Mesendoderm (in vitro differentiated cells): ENCODE measurements at regions not wholly inside any gene's neighbourhood (a gene's known extent, or its start where the extent isn't known, plus 50 kb on each side); places are given as distances from the start of the nearest gene placed in this dataset.
A peak's percentile ranks its signal among the peaks of the same experiment; 100 is the strongest.
"Not testable (repeated sequence)": the region's sequence is repeated elsewhere in the genome, so short reads cannot be mapped to it uniquely, and the experiment has no call there.

ENCODE experiments used
- DNase-seq: peaks from one replicate; pipeline ENCODE4 v3.0.0; 2013
- H2AK5ac ChIP-seq: 2 replicates; pipeline ENCODE4 v1.6.1; 2013; ENCODE audit warnings: low read length, inconsistent platforms
- H2BK120ac ChIP-seq: 2 replicates; pipeline ENCODE4 v1.6.1; 2013; ENCODE audit warnings: low read depth, mild to moderate bottlenecking, low read length, moderate library complexity, mixed read lengths
- H2BK15ac ChIP-seq: replicated peaks from 2 replicates; pipeline ENCODE4 v1.6.1; 2013; ENCODE audit warnings: low read depth, mild to moderate bottlenecking, moderate library complexity
- H2BK5ac ChIP-seq: 2 replicates; pipeline ENCODE4 v1.6.1; 2013; ENCODE audit warnings: low read length, inconsistent platforms
- H3K18ac ChIP-seq: 2 replicates; pipeline ENCODE4 v1.6.1; 2013; ENCODE audit warnings: mild to moderate bottlenecking, low read length, mixed read lengths
- H3K23ac ChIP-seq: one replicate; pipeline ENCODE4 v1.6.1; 2013; ENCODE audit warnings: low read length
- H3K27ac ChIP-seq: 2 replicates; pipeline ENCODE4 v1.5.1; 2013; ENCODE audit warnings: low read depth, mild to moderate bottlenecking, inconsistent platforms, low read length, moderate library complexity
- H3K27me3 ChIP-seq: 2 replicates; pipeline ENCODE4 v1.6.1; 2013; ENCODE audit warnings: low read length, control low read depth, mild to moderate bottlenecking, inconsistent platforms; ENCODE audit not compliant: insufficient read depth, poor library complexity
- H3K36me3 ChIP-seq: 2 replicates; pipeline ENCODE4 v1.6.1; 2013; ENCODE audit warnings: low read length, inconsistent platforms; ENCODE audit not compliant: control insufficient read depth, insufficient read depth
- H3K4ac ChIP-seq: one replicate; pipeline ENCODE4 v1.6.1; 2013; ENCODE audit warnings: low read depth, mild to moderate bottlenecking, low read length, moderate library complexity
- H3K4me1 ChIP-seq: 2 replicates; pipeline ENCODE4 v1.6.1; 2013; ENCODE audit warnings: low read depth, low read length, inconsistent platforms; ENCODE audit not compliant: control insufficient read depth
- H3K4me2 ChIP-seq: 2 replicates; pipeline ENCODE4 v1.6.1; 2013; ENCODE audit warnings: low read length
- H3K4me3 ChIP-seq: 2 replicates; pipeline ENCODE4 v1.5.1; 2013; ENCODE audit warnings: mild to moderate bottlenecking, low read length
- H3K56ac ChIP-seq: one replicate; pipeline ENCODE4 v1.6.1; 2013; ENCODE audit warnings: low read length
- H3K79me1 ChIP-seq: 2 replicates; pipeline ENCODE4 v1.6.1; 2013; ENCODE audit warnings: low read length, inconsistent platforms
- H3K79me2 ChIP-seq: 2 replicates; pipeline ENCODE4 v1.6.1; 2013; ENCODE audit warnings: mild to moderate bottlenecking, low read length; ENCODE audit not compliant: control insufficient read depth, insufficient read depth
- H3K9ac ChIP-seq: 2 replicates; pipeline ENCODE4 v1.6.1; 2013; ENCODE audit warnings: low read length, inconsistent platforms
- H4K5ac ChIP-seq: one replicate; pipeline ENCODE4 v1.6.1; 2013; ENCODE audit warnings: low read length
- H4K8ac ChIP-seq: one replicate; pipeline ENCODE4 v1.6.1; 2013; ENCODE audit warnings: low read depth, mild to moderate bottlenecking, control low read depth, low read length, moderate library complexity
- WGBS: extraction: QIAGEN DNeasy Blood & Tissue Kit; methylation state at CpG from one replicate; pipeline ENCODE4 v1.1.7; 2013; ENCODE audit warnings: low lambda C conversion rate, missing lambda C conversion rate; ENCODE audit not compliant: insufficient coverage; ENCODE audit errors: extremely low coverage; 5-methylcytosine and 5-hydroxymethylcytosine counted together

DNA sequence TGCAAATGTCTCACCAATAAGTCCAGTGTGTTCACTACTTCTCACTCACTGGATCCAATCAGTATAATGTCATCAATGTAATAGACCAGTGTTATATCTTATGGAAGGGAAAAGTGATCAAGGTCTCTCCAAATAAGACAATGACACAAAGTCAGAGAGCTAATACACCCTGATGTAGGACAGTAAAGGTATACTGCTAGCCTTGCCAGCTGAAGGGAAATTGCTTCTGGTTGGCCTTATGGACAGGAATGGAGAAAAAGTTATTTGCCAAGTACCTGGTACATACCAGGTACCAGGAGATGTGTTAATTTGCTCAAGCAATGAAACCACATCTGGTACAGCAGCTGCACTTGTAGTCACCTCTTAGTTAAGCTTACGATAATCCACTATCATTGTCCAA, 141.0 kb downstream of the LTN1 start:
- Histone ChIP-seq H3K79me1 (no peaks in the 10 kb centered on the region), H3K4me1 (no peaks in the 10 kb centered on the region), H2BK120ac (no peak overlapping the region), H3K4ac (no peak overlapping the region), H3K27me3 (no peaks in the 10 kb centered on the region), H3K9ac (no peak overlapping the region), H4K5ac (no peak overlapping the region), H2AK5ac (no peak overlapping the region), H3K27ac (no peak overlapping the region), H3K56ac (no peak overlapping the region), H3K4me3 (no peak overlapping the region), H2BK5ac (no peak overlapping the region), H3K79me2 (no peaks in the 10 kb centered on the region), H2BK15ac (no peak overlapping the region), H3K23ac (no peak overlapping the region), H3K4me2 (no peak overlapping the region), H3K36me3 (no peaks in the 10 kb centered on the region), H3K18ac (no peak overlapping the region), H4K8ac (no peak overlapping the region)
- WGBS: no CpG with 5 or more reads among the region's 1 CpG
- no peak for DNase-seq

DNA sequence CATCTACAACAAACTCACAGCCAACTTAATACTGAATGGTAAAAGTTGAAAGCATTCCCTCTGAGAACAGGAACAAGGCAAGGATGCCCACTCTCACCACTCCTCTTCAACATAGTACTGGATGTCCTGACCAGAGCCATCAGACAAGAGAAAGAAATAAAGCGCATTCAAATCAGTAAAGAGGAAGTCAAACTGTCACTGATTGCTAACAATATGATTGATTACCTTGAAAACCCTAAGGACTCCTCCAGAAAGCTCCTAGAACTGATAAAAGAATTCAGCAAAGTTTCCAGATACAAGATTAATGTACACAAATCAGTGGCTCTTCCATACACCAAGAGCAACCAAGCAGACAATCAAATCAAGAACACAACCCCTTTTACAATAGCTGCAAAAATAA, 153.4 kb downstream of the LTN1 start:
- not testable (repeated sequence) for H3K56ac ChIP-seq, H3K4ac ChIP-seq, H3K79me1 ChIP-seq, H2AK5ac ChIP-seq, H3K36me3 ChIP-seq, H3K4me2 ChIP-seq, H3K4me1 ChIP-seq, H4K5ac ChIP-seq, DNase-seq, H4K8ac ChIP-seq, H3K9ac ChIP-seq, H3K27ac ChIP-seq, H2BK15ac ChIP-seq, H2BK5ac ChIP-seq, H2BK120ac ChIP-seq, H3K18ac ChIP-seq, H3K79me2 ChIP-seq, H3K4me3 ChIP-seq, H3K23ac ChIP-seq, H3K27me3 ChIP-seq
- WGBS: no CpG with 5 or more reads among the region's 1 CpG

DNA sequence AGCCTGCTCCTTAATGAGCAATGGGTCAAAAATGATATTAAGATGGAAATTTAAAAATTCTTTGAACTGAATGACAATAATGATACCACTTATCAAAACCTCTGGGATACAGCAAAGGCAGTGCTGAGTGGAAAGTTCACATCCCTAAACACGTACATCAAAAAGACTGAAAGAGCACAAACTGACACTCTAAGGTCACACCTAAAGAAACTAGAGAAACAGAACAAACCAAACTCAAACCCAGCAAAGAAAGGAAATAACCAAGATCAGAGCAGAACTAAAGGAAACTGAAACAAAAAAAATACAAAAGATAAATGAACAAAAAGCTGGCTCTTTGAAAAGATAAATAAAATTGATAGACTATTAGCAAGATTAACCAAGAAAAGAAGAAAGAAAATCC, 155.3 kb downstream of the LTN1 start:
- not testable (repeated sequence) for H3K27me3 ChIP-seq, H3K9ac ChIP-seq, H3K4me3 ChIP-seq, H3K18ac ChIP-seq, H4K5ac ChIP-seq, H2AK5ac ChIP-seq, H3K23ac ChIP-seq, H3K79me2 ChIP-seq, H2BK15ac ChIP-seq, H3K4me1 ChIP-seq, H3K56ac ChIP-seq, DNase-seq, H3K4me2 ChIP-seq, H3K79me1 ChIP-seq, H3K4ac ChIP-seq, H2BK5ac ChIP-seq, H3K36me3 ChIP-seq, H2BK120ac ChIP-seq, H3K27ac ChIP-seq, H4K8ac ChIP-seq
- WGBS: no CpG with 5 or more reads among the region's 1 CpG

DNA sequence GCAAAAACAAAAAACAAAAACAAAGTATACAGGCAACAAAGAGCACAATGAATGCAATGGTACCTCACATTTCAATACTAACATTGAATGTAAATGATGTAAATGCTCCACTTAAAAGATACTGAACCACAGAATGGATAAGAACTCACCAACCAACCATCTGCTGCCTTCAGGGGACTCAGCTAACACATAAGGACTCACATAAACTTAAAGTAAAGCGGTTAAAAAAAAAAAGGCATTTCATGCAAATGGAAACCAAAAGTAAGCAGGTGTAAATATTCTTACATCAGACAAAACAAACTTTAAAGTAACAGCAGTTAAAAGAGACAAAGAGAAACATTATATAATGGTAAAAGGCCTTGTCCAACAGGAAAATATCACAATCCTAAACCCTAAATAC, 156.1 kb downstream of the LTN1 start:
- not testable (repeated sequence) for H3K4me1 ChIP-seq, H2BK15ac ChIP-seq, H3K27ac ChIP-seq, H2BK5ac ChIP-seq, H2BK120ac ChIP-seq, H3K27me3 ChIP-seq, H3K4me2 ChIP-seq, H3K79me1 ChIP-seq, H3K23ac ChIP-seq, H3K79me2 ChIP-seq, DNase-seq, H3K36me3 ChIP-seq, H2AK5ac ChIP-seq, H3K4ac ChIP-seq, H4K5ac ChIP-seq, H4K8ac ChIP-seq, H3K18ac ChIP-seq, H3K56ac ChIP-seq, H3K4me3 ChIP-seq, H3K9ac ChIP-seq
- no CpG with 5 or more reads among the region's 1 CpG for WGBS

DNA sequence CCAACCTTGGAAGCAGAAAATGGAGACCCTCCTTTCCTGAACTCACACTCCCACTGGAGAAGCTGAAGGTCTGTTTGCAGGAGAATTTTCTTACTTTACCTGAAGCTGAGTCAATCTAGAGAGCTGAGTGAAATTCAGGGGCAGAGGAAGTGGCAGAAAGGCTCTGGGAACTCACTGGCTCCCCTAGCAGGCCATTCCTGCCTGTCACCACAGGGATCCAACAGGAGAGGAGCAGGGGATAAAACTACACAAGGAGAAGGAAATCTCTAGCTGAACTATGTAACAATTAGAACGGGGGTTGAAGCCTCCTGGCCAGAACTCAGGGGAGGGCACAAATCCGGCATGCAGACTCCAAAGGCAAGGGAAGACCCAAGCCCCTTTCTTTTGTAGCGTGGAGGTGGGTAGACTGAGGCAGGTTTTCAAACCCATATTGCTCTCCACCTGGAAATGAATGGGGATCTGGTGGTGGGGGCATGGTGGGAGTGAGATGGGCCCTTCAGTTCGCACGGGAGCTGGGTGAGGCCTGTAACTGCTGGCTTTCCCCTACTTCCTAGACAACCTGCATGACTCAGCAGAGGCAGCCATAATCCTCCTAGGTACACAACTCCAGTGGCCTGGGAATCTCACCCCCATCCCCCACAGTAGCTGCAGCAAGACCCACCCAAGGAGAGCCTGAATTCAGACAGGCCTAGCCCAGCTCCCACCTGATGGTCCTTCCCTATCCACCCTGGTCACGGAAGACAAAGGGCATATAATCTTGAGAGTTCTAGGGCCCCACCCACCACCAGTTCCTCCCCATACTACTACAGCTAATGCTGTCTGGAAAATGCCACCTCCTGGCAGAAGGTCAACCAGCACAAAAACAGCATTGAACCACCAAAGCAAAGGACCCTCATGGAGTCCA, 158.1 kb downstream of the LTN1 start:
- H3K9ac ChIP-seq: no peak overlapping the region
- no peaks in the 10 kb centered on the region for H3K36me3 ChIP-seq
- H4K8ac ChIP-seq: peak overlapping the region; percentile 78
- no peak overlapping the region for H3K4me3 ChIP-seq
- peak overlapping the region; percentile 41 for H3K4ac ChIP-seq
- no peaks in the 10 kb centered on the region for H3K27me3 ChIP-seq
- H3K23ac ChIP-seq: no peak overlapping the region
- no CpG with 5 or more reads among the region's 6 CpGs for WGBS
- H3K4me2 ChIP-seq: no peak overlapping the region
- no peak overlapping the region for H3K27ac ChIP-seq
- H3K56ac ChIP-seq: no peak overlapping the region
- DNase-seq: peak; percentile 39
- peak overlapping the region; percentile 56 for H3K18ac ChIP-seq
- H4K5ac ChIP-seq: no peak overlapping the region
- no peak overlapping the region for H2AK5ac ChIP-seq
- no peak overlapping the region for H2BK15ac ChIP-seq
- H2BK120ac ChIP-seq: peak overlapping the region; percentile 47
- no peak overlapping the region for H2BK5ac ChIP-seq
- no peaks in the 10 kb centered on the region for H3K79me2 ChIP-seq
- no peaks in the 10 kb centered on the region for H3K79me1 ChIP-seq
- H3K4me1 ChIP-seq: no peaks in the 10 kb centered on the region

DNA sequence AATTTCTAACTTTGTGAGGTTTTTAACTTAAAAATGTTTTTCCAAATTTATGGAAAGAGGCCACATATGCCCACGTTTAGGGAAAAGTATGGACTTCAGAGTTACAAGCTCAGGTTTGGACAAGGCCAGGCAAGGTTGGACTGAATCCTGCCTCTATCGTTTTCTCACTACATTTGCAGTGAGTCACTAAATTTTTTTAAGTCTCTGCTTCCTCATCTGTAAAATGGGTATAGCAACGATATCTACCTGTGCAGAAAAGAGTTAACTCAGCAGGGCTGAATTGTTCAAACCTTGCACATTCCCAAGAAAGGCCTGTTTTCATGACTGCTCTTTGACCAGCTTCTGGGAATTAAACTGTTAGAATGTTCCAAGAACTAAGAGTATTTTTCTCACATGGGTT, 159.1 kb downstream of the LTN1 start:
- Histone ChIP-seq H2AK5ac (no peak overlapping the region), H2BK120ac (no peak overlapping the region), H3K56ac (no peak overlapping the region), H3K4me3 (no peak overlapping the region), H3K9ac (no peak overlapping the region), H3K4me1 (no peaks in the 10 kb centered on the region), H4K5ac (no peak overlapping the region), H3K27me3 (no peaks in the 10 kb centered on the region), H3K4ac (no peak overlapping the region), H3K23ac (no peak overlapping the region), H2BK5ac (no peak overlapping the region), H3K27ac (no peak overlapping the region), H3K36me3 (no peaks in the 10 kb centered on the region), H3K79me2 (no peaks in the 10 kb centered on the region), H2BK15ac (no peak overlapping the region), H3K18ac (no peak overlapping the region), H4K8ac (no peak overlapping the region), H3K4me2 (no peak overlapping the region), H3K79me1 (no peaks in the 10 kb centered on the region)
- no peak for DNase-seq
- WGBS: no CpG with 5 or more reads among the region's 3 CpGs
